ENCODE measurements at regions not wholly inside any gene's neighbourhood (a gene's known extent, or its start where the extent isn't known, plus 50 kb on each side); places are given as distances from the start of the nearest gene placed in this dataset.
"Not testable (repeated sequence)": the region's sequence is repeated elsewhere in the genome, so short reads cannot be mapped to it uniquely, and the experiment has no call there.

DNA sequence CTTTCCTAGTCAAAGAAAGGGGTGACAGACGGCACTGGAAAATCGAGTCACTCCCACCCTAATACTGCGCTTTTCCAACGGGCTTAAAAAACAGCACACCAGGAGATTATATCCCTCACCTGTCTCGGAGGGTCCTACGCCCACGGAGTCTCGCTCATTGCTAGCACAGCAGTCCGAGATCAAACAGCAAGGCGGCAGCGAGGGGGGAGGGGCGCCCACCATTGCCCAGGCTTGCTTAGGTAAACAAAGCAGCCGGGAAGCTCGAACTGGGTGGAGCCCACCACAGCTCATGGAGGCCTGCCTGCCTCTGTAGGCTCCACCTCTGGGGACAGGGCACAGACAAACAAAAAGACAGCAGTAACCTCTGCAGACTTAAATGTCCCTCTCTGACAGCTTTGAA is 280.7 kb downstream of the TFAP2A start:
- not testable (repeated sequence) for DNase-seq (ENCODE audit: low spot score)

DNA sequence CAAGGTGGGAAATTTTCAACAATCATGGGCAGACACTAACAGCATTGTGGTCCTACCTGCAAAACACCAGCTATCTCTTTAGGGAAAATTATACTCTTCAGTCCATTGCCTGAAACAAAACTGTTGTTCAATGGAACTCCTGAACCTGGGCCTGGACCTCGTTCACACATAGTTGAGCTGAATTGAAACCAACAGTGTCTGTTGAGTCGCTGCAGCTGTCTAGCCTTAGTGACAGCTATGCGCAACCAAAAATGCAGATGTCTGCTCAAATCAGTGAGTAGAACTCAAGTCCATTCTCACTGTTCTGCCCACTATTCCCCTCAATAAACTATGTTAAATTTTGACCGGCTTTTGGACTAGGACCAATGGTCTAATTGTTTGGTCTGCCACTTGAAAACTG is 286.2 kb downstream of the TFAP2A start:
- no peak for DNase-seq (ENCODE audit: low spot score)

DNA sequence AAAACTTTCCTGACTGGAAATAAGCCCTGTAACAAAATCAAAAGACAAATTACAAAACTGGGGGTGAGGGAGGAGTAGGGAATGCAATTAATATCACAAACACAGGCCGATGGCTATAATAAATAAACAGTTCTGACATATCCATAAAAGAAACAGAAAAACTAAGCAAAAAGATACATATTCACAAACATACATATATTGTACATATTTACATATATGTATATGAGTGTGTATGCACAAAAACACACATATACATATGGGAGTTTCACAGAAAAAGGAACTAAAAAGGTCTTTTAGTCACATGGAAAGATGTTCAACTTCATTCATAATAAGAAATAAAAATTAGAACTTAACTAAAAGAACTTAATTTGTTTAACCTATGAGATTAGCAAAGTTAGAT is 292.7 kb downstream of the TFAP2A start:
- DNase-seq (ENCODE audit: low spot score), result no peak

DNA sequence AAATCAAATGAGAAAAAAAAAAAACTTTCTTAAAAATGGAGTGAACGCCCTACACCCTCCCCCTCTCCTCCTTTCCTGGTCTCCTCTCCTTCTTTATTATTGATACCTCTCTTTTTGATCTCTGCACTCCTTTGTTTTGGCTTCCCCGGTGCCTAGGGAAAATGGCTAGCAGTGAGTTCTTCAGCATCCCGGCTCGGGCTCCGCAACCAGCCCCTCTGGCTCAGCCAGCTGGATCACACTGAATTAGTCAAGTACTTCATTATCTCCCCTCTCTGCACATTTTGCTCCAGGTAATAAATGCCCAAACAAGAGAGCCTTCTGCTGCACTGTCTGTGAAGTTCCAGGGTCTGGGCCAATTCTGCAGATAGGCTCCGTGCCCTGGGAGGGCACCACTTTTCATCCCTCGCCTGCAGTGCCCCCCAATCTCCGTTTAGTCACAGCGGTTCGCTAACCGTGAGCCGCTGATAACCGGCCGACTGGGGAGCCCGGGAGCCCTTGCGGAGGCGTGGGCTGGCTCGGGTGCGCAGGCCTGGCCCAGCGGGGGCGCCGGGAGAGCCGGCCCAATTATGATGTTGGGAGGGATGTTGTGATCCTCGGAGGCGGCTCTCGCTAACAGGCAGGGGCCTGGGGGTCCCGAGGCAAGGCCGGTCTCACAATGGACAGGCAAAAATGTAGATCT is 301.9 kb downstream of the TFAP2A start:
- DNase-seq (ENCODE audit: low spot score), result no peak

DNA sequence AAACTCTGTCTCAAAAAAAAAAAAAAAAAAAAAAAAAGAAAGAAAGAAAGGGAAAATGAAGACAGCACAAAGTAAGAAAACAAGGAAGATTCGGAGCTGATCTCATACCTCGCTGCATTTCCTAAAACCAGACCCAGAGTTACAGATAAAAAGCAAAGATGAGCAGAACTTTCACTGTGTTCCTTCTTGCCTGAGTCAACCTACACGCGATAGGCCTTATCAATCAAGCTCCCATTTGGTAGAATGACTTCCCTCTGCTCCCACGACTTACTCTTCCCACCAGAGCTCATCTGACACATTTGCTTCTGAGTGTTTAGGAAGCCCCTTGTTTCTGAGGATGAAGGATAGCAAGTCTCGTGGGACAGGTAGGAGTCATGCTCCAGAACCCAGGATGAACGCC is 302.9 kb downstream of the TFAP2A start:
- DNase-seq (ENCODE audit: low spot score), result no peak

DNA sequence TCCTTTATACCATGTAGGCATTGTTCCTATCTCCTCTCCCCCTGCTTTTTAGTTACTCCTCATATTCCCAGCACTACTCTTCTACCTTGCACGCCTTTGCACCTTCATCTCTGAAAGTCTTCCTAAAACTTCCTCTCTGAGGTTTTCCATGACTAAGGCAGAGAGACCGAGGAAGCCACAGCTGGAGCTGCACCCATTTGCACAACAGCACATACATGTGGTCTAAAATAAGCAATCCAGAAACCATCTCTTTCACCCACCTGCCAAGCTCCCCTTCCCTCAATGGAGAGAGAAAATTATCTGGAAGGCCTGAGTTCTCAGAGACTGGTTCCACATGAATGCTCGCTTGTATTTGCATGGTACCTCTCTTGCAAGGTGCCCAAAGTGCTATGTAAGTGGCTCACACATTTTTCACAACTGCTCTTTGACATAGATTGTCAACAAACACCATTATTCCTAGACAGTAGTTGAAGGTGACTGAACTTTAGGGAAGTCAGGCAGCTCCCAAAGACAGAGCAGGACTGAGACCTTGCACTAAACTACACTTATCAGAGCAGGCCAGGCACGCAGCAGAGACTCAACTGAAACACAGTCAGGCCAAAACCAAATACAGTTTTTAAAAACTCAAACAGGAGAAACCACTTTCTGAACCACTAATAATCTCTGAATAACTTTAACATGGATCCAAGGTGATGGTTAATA is 313.2 kb downstream of the TFAP2A start:
- no peak for DNase-seq (ENCODE audit: low spot score)

DNA sequence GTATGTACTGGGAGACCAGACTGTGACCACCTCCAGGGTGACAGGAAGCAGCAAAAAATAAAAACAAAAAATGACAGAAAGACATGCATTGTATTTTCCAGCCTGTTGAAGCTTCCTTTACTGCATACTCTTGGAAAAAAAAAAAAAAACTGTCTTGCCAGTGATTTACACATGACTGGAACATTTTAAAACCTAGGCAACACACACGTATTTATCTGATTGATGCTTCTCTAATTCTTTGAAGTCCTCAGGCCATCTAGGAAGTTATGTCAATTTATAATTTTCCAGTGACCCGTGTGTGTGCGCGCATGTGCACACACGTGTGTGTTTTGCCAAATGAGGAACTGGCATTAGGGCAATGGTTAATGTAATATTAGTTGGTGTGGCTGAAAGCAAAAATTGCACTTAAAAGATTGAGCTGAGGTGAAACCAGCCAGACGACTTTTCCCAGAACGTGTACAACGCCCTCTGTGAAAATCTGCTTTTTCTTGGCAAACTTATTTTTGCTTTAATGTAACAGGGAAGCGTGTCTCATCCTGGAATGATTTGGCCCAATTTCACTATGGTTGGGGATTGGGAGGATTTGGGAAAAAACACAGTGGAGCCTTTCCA is 315.2 kb downstream of the TFAP2A start:
- no peak for DNase-seq (ENCODE audit: low spot score)

DNA sequence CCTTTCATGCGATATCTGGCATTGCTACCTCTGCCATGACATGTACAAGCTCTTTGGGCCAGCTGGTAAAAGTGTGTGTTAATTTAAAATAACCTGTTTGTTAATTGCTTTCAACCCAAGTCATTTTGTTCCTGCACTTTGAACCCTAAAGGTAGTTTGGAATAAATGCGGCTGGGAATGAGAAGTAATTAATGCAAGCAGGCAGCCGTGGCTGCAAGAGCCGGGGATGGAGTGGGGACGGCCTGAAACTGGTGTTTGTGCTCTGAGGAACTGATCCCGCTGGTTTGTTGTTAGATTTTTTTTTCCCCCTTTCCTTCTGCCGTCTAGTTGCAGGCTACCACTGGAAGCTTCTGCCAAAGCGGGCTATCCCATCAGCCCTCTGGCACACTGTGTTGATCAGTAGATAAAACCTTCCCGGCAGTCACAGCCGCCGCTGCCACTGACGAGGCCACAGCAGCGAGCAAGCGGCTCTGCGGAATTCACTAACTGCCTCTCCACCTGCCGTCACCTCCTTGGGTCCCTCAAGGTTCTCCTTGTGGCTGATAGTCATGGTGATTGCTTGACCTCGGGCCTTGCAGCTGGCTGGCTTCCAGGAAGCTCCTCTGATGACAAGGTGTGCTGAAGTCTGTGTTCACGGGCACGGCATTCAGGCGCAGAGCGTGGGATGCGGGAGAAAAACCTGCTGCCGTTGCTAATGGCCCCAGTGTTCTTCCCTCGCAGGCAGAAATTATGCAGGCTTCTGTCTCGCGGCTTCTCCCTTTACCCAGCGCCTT is 315.9 kb downstream of the TFAP2A start:
- no peak for DNase-seq (ENCODE audit: low spot score)

DNA sequence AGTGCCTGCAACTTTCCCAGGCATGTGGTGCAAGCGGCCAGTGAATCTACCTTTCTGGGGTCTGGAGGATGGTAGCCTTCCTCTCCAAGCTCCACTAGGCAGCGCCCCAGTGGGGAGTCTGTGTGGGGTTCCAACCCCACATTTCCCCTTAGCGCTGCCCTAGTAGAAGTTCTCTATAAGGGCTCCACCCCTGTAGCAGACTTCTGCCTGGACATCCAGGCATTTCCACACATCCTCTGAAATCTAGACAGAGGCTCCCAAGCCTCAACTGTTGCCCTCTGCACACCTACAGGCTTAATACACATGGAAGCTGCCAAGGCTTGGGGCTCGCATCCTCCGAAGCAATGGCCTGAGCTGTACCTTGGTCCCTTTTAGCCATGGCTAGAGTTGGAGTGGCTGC is 321.6 kb downstream of the TFAP2A start:
- DNase-seq (ENCODE audit: low spot score), result no peak

DNA sequence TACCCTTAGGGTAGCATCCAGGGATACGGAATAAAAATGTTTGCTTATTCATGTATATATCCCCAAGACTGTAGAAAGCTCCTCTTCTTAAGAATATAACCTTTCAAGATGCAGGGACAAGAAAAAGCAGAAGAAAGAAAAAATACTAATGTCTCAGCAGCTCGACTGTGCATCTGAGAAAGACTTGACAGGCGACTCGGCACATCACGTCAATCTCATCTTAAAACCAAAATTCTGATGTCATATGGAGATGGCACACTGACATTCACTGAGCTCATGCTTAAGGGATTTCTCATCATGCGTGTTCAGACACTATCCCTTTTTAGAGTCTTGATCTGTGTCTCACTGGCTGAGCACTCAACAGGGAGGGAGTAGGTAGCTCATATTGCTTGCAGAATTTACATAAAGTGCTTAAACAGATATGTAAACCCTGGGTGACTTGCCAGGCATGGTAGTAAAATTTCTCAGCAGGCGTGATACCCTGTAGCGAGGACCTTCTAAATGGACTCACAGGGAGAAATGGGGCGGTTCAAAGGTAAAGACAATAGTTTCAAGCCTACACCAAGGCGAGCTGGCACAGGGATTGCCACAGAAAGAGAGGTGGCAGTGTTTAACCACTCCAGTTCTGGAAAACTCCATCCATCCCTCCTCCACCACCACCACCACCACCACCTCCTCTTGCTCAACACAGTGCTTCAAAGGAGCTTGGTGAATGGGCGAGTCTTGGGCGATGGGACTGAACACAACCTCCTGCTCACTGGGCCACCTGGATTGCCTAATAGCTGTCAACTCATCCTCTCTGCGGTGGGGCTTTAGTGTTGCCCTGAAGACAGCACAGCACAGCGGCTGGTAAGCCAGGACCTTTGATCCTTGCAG is 330.5 kb downstream of the TFAP2A start:
- no peak for DNase-seq (ENCODE audit: low spot score)

DNA sequence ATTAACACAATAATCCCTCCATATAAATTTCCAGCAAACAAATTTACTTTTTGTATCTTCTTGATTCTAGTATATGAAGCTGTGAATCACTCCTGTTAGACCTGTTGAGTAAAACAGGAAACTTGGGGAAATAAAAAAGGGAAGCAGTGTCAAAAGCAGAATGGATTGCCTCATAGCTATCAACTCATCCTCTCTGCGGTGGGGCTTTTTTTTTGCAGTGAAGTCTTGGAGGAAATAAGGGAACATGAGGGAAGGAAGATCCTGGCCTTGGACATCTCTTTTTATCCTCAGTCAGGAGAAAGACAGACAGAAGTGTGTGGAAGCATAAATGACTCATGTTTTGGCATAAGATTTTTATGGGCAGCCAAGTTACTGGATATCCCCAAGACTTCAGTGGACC is 332.5 kb downstream of the TFAP2A start:
- no peak for DNase-seq (ENCODE audit: low spot score)

DNA sequence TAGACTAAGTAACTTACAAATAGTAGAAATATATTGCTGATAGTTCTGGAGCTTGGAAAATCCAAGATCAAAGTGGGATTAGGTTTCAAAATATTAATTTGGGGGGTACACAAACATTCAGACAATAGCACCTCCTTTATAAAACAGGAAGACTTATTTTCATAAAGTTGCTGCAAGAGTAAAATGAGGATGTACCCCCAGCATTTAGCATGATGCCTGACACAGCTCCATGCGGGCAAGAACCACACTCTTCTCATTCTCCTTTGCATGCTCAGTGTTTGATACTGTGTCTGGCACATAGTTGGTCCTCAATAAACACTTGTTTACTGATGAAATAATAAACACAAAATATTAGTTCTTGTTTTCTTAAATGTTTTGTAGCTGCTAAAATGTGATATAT is 332.9 kb downstream of the TFAP2A start:
- DNase-seq (ENCODE audit: low spot score), result no peak

DNA sequence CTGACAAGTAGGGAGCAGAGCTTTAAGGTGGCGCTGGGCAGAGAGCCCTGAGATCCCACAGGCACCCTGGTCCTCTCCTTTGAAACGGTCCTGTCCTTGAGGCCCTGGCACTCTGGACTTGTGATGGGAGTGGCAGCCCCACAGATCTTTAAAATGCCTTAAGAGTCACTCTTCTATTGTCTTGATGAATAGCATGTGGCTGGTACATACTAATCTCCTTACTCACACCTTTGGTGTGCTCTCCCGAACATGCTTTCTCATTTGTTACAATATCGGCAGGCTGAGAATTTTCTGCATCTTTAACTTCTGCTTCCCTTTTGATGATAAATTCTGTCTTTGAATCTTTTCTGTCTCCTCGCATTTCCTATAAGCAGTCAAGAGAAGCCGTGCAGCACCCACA is 333.8 kb downstream of the TFAP2A start:
- DNase-seq (ENCODE audit: low spot score), result no peak

DNA sequence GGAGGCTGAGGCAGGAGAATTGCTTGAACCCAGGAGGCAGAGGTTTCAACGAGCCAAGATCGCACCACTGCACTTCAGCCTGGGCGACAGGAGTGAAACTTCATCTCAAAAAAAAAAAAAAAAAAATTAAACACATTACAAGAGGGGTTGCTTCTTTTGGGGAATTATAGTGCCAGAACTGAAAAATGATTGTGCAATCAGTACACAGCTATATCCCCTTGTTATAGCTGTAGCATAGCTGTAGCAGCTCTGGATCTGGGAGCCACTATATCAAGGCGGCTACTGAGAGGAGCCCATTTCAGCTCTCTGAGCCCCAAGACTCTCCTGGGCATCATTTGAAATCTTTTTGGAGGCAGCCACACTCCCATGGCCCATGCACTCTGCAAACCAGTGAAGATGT is 334.3 kb downstream of the TFAP2A start:
- no peak for DNase-seq (ENCODE audit: low spot score)

DNA sequence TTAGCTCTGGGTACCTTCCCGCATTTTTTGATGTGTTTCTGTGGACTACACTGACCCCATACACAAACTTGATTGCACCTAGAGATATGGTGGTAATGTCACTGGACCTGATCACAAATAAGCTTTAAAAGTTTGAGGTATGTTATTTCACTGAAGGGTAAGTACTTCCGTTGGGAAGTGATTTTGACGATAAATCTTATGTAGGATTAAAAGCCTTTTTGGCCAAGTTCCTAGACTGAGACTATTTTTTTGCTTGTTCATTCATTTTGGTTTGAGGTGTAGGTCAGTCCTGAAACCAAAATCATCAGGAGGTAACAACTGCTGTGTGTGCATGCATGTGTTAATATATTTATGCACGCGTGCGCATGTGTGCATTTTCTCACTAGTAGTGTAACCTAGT is 336.3 kb downstream of the TFAP2A start:
- no peak for DNase-seq (ENCODE audit: low spot score)

DNA sequence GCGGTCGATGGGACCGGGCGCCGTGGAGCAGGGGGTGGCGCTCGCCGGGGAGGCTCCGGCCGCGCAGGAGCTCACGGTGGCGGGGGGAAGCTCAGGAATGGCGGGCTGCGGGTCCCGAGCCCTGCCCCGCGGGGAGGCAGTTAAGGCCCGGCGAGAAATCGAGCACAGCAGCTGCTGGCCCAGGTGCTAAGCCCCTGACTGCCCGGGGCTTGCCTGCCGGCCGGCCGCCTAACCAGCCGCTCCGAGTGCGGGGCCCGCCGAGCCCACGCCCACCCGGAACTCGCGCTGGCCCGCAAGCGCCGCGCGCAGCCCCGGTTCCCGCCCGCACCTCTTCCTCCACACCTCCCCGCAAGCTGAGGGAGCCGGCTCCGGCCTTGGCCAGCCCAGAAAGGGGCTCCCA is 340.1 kb downstream of the TFAP2A start:
- not testable (repeated sequence) for DNase-seq (ENCODE audit: low spot score)

DNA sequence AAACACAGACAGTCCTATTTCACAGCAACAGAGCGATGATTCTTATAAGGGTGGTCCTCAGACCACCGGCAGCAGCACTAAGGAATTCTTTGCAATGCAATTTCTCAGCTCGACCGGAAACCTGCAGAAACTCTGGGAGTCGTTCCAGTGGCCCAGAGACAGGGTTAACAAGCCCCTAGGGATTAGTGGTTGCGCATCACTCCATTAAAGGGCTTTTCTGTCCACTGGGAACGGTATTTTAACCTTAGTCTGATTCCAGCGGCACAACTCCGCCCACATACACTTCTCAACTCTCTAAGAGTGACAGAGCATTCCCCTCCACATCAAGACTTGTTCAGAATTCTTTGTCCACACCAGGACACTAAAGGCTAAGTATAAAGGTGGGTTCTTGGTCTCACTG is 341.5 kb downstream of the TFAP2A start:
- DNase-seq (ENCODE audit: low spot score), result no peak

DNA sequence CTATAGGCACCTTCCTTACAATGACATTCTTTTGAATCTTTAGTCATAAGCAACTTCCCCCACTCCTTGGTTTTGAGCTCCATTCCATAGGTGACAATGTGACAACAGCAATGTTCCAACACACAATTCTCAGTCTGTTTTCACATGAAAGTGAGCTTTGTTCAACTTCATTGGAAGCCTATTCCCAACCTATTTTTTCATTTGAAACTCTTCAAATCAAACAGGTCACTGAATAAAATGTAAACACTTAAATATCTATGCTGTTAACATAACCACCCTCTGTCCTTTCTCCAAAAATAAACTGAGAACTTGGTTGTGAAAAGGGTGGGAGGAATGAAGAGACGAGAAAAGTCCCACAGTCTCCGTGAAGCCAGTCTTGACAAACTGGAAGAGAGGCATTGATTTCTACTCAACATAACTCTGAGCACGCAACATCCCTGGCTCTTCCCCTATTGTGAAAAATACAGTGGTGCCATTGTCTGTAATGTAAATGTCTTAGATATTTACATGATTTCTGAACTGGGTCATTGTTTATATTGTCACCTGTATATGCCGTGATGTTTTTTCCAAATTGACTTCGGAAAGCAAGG is 343.1 kb downstream of the TFAP2A start:
- DNase-seq (ENCODE audit: low spot score), result no peak

DNA sequence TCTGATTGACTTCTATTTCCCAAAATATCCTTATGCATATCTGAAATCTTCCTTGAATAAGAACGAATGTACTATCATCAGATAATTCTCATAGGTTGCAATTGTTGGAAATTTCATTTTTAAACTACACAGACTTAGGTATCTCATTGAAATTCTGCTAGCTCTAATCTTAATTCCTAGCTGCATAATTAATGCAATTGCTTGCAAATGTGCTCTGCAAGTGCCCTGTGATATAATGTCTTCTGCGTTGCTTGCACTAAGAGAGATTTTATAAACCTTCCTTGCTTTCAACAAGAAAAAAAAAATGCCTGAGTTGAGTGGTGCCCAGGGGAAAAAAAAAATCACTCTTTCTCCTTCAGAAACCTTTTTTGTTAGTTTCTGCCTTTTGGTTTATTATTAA is 354.9 kb downstream of the TFAP2A start:
- DNase-seq (ENCODE audit: low spot score), result no peak

DNA sequence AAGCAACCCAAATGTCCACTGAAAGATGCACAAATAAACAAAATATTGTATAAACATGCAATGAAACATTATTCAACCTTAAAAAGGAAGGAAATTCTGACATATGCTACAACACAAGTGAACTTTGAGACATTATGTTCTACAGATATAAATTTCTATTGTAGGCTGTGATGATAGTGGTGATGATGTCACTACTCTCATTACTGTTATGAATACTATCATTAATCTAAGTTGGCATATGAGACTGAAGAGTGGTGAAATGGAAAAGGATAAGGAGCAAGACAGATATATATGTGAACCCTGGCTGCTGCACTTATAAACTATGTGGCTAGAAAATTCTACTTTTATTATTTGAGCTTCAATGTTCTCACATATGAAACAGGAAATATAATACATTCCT is 360.2 kb downstream of the TFAP2A start:
- no peak for DNase-seq (ENCODE audit: low spot score)

DNA sequence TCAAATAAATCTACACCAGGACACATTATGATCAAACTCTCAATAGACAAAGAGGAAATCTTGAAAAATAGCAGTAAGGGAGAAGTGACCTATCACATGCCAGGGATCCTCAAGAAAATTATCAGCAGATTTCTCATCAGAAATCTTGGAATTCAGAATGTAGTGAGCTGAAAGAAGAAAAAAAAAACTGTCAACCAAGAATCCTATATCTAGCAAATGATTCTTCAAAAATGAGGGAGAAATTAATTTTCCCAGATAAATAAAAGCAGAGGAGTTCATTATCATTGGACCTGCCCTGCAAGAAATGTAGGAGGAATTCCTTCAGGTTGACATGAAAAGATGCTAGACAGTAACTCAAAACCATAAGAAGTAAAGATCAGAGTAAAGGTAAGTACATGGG is 363.6 kb downstream of the TFAP2A start:
- DNase-seq (ENCODE audit: low spot score), result no peak
